ENCODE measurements at regions not wholly inside any gene's neighbourhood (a gene's known extent, or its start where the extent isn't known, plus 50 kb on each side); places are given as distances from the start of the nearest gene placed in this dataset.
A peak's percentile ranks its signal among the peaks of the same experiment; 100 is the strongest.
"Not testable (repeated sequence)": the region's sequence is repeated elsewhere in the genome, so short reads cannot be mapped to it uniquely, and the experiment has no call there.

DNA sequence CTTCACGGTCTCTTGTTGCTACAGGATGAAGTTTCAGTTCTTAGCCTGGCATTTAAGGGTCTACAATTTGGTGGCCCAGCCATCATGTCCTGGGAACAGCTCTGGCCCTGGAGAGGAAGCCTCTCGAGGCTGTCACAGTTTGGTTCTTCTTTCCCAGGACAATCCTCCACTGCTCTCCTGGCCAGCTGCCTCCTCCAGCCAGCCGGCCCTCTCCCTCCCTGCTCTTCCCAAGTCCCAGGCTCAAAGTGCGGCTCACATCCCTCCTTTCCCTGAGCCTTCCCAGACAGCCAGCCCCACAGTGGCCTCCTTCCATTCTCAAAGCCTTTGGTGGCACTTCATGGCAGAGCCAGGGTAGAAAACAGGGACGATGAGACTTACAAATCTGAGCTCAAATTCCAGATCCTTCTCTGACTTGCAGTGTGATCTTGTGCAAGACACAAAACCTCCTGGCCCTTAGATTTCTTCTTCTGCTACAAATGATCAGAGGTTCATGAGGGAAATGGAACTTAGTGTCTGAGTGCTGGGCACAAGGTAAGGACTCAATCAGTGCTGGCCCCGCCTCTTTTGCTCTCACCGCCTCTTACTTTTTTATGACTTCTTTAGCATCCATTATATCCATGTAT, 223.8 kb upstream of the ECI2 start:
- DNase-seq, result peak in 1 of 2 donors; percentile 23
- 60 to 65% methylated on average over 7 of the region's 7 CpGs for WGBS, 2 donors
- Histone ChIP-seq H3K4me1 (peaks cover 2 to 16% (median 13%) of the 10 kb centered on the region in 9 donors), H3K27ac (peak overlapping the region; percentile 66 to 96 (median 90)), H3K4me3 (peak overlapping the region in 1 of 10 donors; percentile 15), H3K27me3 (no peaks in the 10 kb centered on the region), H3K36me3 (no peaks in the 10 kb centered on the region), H3K9me3 (no peaks in the 10 kb centered on the region)
- TF ChIP-seq, protein P1, sequence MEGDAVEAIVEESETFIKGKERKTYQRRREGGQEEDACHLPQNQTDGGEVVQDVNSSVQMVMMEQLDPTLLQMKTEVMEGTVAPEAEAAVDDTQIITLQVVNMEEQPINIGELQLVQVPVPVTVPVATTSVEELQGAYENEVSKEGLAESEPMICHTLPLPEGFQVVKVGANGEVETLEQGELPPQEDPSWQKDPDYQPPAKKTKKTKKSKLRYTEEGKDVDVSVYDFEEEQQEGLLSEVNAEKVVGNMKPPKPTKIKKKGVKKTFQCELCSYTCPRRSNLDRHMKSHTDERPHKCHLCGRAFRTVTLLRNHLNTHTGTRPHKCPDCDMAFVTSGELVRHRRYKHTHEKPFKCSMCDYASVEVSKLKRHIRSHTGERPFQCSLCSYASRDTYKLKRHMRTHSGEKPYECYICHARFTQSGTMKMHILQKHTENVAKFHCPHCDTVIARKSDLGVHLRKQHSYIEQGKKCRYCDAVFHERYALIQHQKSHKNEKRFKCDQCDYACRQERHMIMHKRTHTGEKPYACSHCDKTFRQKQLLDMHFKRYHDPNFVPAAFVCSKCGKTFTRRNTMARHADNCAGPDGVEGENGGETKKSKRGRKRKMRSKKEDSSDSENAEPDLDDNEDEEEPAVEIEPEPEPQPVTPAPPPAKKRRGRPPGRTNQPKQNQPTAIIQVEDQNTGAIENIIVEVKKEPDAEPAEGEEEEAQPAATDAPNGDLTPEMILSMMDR (IDR thresholded peaks at IDR 0.05), result no peak
- peak in 6 of 8 donors; percentile 22 to 51 (median 30) for ATAC-seq
- intact Hi-C loops (cut with DNase I), result loop anchor here in 3 of 10 donors (2.0 to 10.0 kb wide), 6 partner anchors 43 to 418 kb away; partner anchors contain the start of gene CDYL (in 1 of the 3)

DNA sequence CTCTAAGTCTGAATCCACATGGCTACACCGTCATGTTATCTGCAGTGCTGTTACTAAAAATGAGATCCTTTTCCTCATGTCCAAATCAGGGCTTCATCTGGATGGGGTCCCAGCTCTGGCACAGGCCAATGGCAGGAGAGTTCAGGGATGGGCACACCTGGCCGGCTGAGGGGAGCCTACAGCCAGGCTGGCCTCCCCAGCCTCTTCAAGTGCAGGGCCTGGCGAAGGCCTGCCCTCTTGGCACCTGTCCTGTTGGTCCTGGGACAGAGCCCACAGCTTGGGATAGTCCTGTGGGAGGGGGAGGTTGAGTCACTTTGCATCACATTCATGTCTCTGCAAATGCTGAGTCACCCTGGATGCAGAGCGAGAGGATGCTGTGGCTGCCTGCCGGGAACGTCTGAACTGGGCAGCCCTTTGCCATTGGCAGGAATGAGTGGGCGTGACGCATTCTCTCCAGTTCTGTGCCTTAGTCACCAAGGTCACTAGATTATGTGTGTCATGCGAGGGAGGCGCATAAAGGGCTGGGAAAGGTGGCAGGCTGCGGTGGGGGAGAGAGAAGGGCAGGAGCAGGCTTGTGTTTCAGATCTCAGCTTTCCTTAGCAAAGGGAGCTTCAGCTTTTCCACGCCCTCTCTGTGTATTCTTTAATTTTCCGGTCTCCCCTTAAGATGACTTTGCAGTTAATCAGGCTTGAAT, 223.2 kb upstream of the ECI2 start:
- ATAC-seq (peak; percentile 89 to 98 (median 94)), DNase-seq (peak; percentile 86 to 91)
- Histone ChIP-seq H3K27me3 (no peaks in the 10 kb centered on the region), H3K4me3 (peak overlapping the region in 2 of 10 donors; percentile 5 to 15), H3K4me1 (peaks cover 2 to 16% (median 13%) of the 10 kb centered on the region in 9 donors), H3K9me3 (no peaks in the 10 kb centered on the region), H3K27ac (peak overlapping the region; percentile 66 to 96 (median 90)), H3K36me3 (no peaks in the 10 kb centered on the region)
- intact Hi-C loops (cut with DNase I), result loop anchor here in 3 of 10 donors (1.0 to 10.0 kb wide), 7 partner anchors 11 to 419 kb away; partner anchors contain the start of gene CDYL (in 1 of the 3)
- 23 to 28% methylated on average over 13 of the region's 13 CpGs for WGBS, 2 donors
- TF ChIP-seq, protein P1 (IDR thresholded peaks at IDR 0.05), result no peak

DNA sequence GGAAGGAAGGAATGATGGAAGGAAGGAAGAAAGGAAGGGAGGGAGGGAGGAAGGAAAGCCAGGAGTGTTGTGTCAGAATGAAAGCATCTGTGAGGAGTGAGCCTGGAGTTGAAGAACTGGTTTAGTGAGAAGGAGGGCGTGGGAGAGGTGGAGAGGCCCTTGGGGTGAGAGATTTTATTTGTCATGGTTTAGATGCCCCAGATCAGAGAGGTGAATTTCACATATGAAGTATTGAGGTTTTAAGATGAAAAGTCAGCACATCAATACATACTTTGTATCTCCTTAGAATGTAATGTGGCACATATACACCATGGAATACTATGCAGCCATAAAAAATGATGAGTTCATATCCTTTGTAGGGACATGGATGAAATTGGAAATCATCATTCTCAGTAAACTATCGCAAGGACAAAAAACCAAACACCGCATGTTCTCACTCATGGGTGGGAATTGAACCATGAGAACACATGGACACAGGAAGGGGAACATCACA, 222.3 kb upstream of the ECI2 start:
- DNase-seq, H3K36me3 ChIP-seq, H3K27me3 ChIP-seq, H3K4me3 ChIP-seq, ATAC-seq, H3K9me3 ChIP-seq: not testable (repeated sequence)
- H3K27ac ChIP-seq, result peak overlapping the region in 7 of 10 donors; percentile 45 to 96 (median 77)
- H3K4me1 ChIP-seq, result peaks cover 2 to 20% (median 15%) of the 10 kb centered on the region in 9 donors
- intact Hi-C loops (cut with DNase I), result loop anchor here in 3 of 10 donors (1.0 to 10.0 kb wide), 7 partner anchors 12 to 420 kb away; partner anchors contain the start of gene CDYL (in 1 of the 3)
- 93 to 95% methylated on average over 1 to 3 of the region's 3 CpGs for WGBS, 2 donors

DNA sequence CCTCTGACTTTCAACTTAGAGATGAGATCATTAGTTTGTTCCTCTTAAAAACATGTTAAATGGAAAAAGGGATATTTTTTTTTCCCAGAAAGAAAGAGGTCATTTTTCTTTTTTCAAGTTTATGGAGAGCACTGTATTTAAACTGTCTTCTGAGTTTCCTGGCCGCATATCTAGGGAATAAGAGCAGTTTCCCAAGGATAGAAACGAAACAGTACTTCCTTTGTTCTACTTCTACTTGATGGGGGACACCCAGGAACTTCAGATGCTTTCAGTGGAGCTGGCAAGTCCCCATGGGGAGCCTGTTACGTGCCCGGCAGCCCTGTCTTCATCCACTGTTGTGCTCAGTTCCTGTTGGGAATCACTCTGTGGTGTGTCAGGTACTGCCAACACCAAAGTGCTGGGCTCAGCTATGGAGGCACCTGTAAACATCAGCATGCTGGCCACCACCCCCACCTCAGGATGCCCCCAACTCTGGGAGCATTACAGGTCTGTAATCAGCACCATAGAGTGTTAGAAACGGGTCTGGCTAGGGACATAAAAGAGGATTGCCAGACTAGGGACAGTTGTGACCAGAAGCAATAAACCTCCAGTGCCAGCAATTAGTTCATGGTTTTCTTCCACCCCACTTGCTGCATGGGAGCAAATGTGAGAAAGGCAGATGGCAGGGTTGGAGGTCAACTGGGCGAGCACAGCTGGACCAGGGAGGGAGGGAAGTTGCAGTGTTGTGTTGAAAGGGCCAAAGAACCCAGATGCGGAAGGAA, 221.7 kb upstream of the ECI2 start:
- ATAC-seq (no peak), DNase-seq (no peak)
- Histone ChIP-seq H3K4me3 (no peak overlapping the region), H3K4me1 (peaks cover 2 to 26% (median 21%) of the 10 kb centered on the region in 9 donors), H3K9me3 (no peaks in the 10 kb centered on the region), H3K36me3 (no peaks in the 10 kb centered on the region), H3K27ac (peak overlapping the region in 8 of 10 donors; percentile 34 to 96 (median 70)), H3K27me3 (no peaks in the 10 kb centered on the region)
- TF ChIP-seq, protein P1 (IDR thresholded peaks at IDR 0.05), result no peak
- WGBS, 2 donors, result 64 to 76% methylated on average over 7 of the region's 7 CpGs
- intact Hi-C loops (cut with DNase I), result loop anchor here in 3 of 10 donors (5.0 to 10.0 kb wide), 5 partner anchors 45 to 420 kb away; partner anchors contain the start of gene CDYL (in 1 of the 3)

Measured in heart right ventricle (tissue), 16 donors.